ENCODE measurements at regions not wholly inside any gene's neighbourhood (a gene's known extent, or its start where the extent isn't known, plus 50 kb on each side); places are given as distances from the start of the nearest gene placed in this dataset.

GRCh38 chr4:176627916-176628315 is 164.8 kb downstream of the VEGFC start:
- Histone ChIP-seq H3K27ac (ENCODE audit: low read depth, low read length) (no peak overlapping the region), H3K27me3 (ENCODE audit: insufficient read depth, low read length) (no peaks in the 10 kb centered on the region), H3K4me3 (ENCODE audit: low read length in 2 of 2) (no peak overlapping the region), H3K9me3 (ENCODE audit: control insufficient read depth in 1 of 2, low read length in 2 of 2) (no peaks in the 10 kb centered on the region), H3K36me3 (ENCODE audit: insufficient read depth, low read length) (no peaks in the 10 kb centered on the region), H3K4me1 (ENCODE audit: insufficient read depth, low read length) (no peaks in the 10 kb centered on the region)
- no peak overlapping the region for H3K27ac Mint-ChIP-seq
- POLR2A ChIA-PET (ENCODE audit: partially characterized antibody), result no interaction called here
- CTCF ChIA-PET (ENCODE audit: partially characterized antibody), result no interaction called here
- intact Hi-C loops (cut with micrococcal nuclease), result no loop called here
- no peak for DNase-seq
- no peaks in the 10 kb centered on the region for H3K4me1 Mint-ChIP-seq
- H3K27me3 Mint-ChIP-seq, result no peaks in the 10 kb centered on the region
- peaks cover 0 to 8% (median 3%) of the 10 kb centered on the region in 8 donors for H3K9me3 Mint-ChIP-seq
- H3K4me3 Mint-ChIP-seq, result no peak overlapping the region
- no peaks in the 10 kb centered on the region for H3K36me3 Mint-ChIP-seq

GRCh38 chr4:176631611-176632010 is 161.1 kb downstream of the VEGFC start:
- Mint-ChIP-seq H3K27me3 (no peaks in the 10 kb centered on the region), H3K9me3 (peaks cover 0 to 6% (median 1%) of the 10 kb centered on the region in 8 donors), H3K36me3 (no peaks in the 10 kb centered on the region), H3K4me3 (no peak overlapping the region), H3K4me1 (no peaks in the 10 kb centered on the region), H3K27ac (no peak overlapping the region)
- Histone ChIP-seq H3K4me3 (ENCODE audit: low read length in 2 of 2) (no peak overlapping the region), H3K36me3 (ENCODE audit: insufficient read depth, low read length) (no peaks in the 10 kb centered on the region), H3K4me1 (ENCODE audit: insufficient read depth, low read length) (no peaks in the 10 kb centered on the region), H3K27me3 (ENCODE audit: insufficient read depth, low read length) (no peaks in the 10 kb centered on the region), H3K27ac (ENCODE audit: low read depth, low read length) (no peak overlapping the region), H3K9me3 (ENCODE audit: control insufficient read depth in 1 of 2, low read length in 2 of 2) (no peaks in the 10 kb centered on the region)
- CTCF ChIA-PET (ENCODE audit: partially characterized antibody), result no interaction called here
- POLR2A ChIA-PET (ENCODE audit: partially characterized antibody), result no interaction called here
- DNase-seq, result no peak
- intact Hi-C loops (cut with micrococcal nuclease), result no loop called here
